ENCODE measurements at regions not wholly inside any gene's neighbourhood (a gene's known extent, or its start where the extent isn't known, plus 50 kb on each side); places are given as distances from the start of the nearest gene placed in this dataset.

- TF ChIP-seq POLR2A (IDR thresholded peaks at IDR 0.05) = no peak
- TF ChIP-seq CTCF (IDR thresholded peaks at IDR 0.05) = no peak
Measured at GRCh38 chr6:103036846-103037245, 1643.3 kb downstream of the GRIK2 start.
